Liver (tissue), 8 donors: ENCODE measurements at regions not wholly inside any gene's neighbourhood (a gene's known extent, or its start where the extent isn't known, plus 50 kb on each side); places are given as distances from the start of the nearest gene placed in this dataset.

ENCODE experiments used
- DNase-seq: peaks from one replicate; pipeline ENCODE4 v3.0.0-alpha.2; 2017; ENCODE audit warnings: low spot score
- H3K27ac ChIP-seq, 2 donors: one replicate each; pipeline ENCODE4 v1.7.0; 2013; ENCODE audit warnings: inconsistent platforms in 2 of 2, low read length in 2 of 2, control low read depth in 1 of 2, low read depth in 1 of 2, mild to moderate bottlenecking in 1 of 2
- H3K27me3 ChIP-seq, 4 donors: one replicate each; pipeline versions ENCODE4 v1.6.1 to v1.7.0; 2013; ENCODE audit warnings: low read length in 3 of 4, inconsistent platforms in 1 of 4, mild to moderate bottlenecking in 1 of 4, moderate library complexity in 1 of 4; ENCODE audit not compliant: control insufficient read depth in 4 of 4, insufficient read depth in 4 of 4
- H3K36me3 ChIP-seq, 4 donors: one replicate each; pipeline versions ENCODE4 v1.6.1 to v1.7.0; 2013; ENCODE audit warnings: low read length in 3 of 4, mild to moderate bottlenecking in 3 of 4, low read depth in 1 of 4, moderate library complexity in 1 of 4; ENCODE audit not compliant: control insufficient read depth in 4 of 4, insufficient read depth in 3 of 4
- H3K4me1 ChIP-seq, 4 donors: one replicate each; pipeline versions ENCODE4 v1.6.1 to v1.7.0; 2013; ENCODE audit warnings: low read length in 3 of 4, mild to moderate bottlenecking in 3 of 4, moderate library complexity in 1 of 4; ENCODE audit not compliant: control insufficient read depth in 4 of 4, insufficient read depth in 4 of 4
- H3K4me3 ChIP-seq, 3 donors: one replicate each; pipeline versions ENCODE4 v1.6.1 to v1.7.0; 2013; ENCODE audit warnings: low read length in 3 of 3, control low read depth in 1 of 3, low read depth in 1 of 3, mild to moderate bottlenecking in 1 of 3
- H3K9ac ChIP-seq, 2 donors: one replicate each; pipeline ENCODE4 v1.7.0; 2013; ENCODE audit warnings: low read length in 2 of 2, mild to moderate bottlenecking in 2 of 2, moderate library complexity in 2 of 2, control low read depth in 1 of 2, low read depth in 1 of 2
- H3K9me3 ChIP-seq, 4 donors: one replicate each; pipeline versions ENCODE4 v1.6.1 to v1.7.0; 2013; ENCODE audit warnings: low read length in 3 of 4; ENCODE audit not compliant: control insufficient read depth in 4 of 4
- EGR1 ChIP-seq, 2 donors: IDR thresholded peaks; 2 replicates each; pipeline ENCODE4 v1.6.1; 2016 to 2018; ENCODE audit warnings: antibody characterized with exemption in 2 of 2, low read depth in 2 of 2
- FOXA1 ChIP-seq: IDR thresholded peaks from 2 replicates; pipeline ENCODE4 v1.6.1; 2016; ENCODE audit warnings: antibody characterized with exemption
- FOXA2 ChIP-seq: IDR thresholded peaks from 2 replicates; pipeline ENCODE4 v1.6.1; 2016; ENCODE audit warnings: antibody characterized with exemption
- GABPA ChIP-seq, 2 donors: IDR thresholded peaks in 1 of 2; conservative IDR thresholded peaks in 1 of 2; 2 replicates each; pipeline ENCODE4 v1.6.1; 2016; ENCODE audit warnings: antibody characterized with exemption in 2 of 2, mild to moderate bottlenecking in 1 of 2, moderate library complexity in 1 of 2
- HNF4A ChIP-seq, 2 donors: conservative IDR thresholded peaks; 2 replicates each; pipeline ENCODE4 v1.6.1; 2016; ENCODE audit warnings: antibody characterized with exemption in 2 of 2, mild to moderate bottlenecking in 2 of 2
- HNF4G ChIP-seq: IDR thresholded peaks from 2 replicates; pipeline ENCODE4 v1.6.1; 2016; ENCODE audit warnings: antibody characterized with exemption
- JUND ChIP-seq, 2 donors: IDR thresholded peaks; 2 replicates each; pipeline ENCODE4 v1.6.1; 2016; ENCODE audit warnings: antibody characterized with exemption in 2 of 2
- MAX ChIP-seq: IDR thresholded peaks from 2 replicates; pipeline ENCODE4 v1.6.1; 2016; ENCODE audit warnings: antibody characterized with exemption
- NR2F2 ChIP-seq: IDR thresholded peaks from 2 replicates; pipeline ENCODE4 v1.6.1; 2016; ENCODE audit warnings: antibody characterized with exemption
- RAD21 ChIP-seq, 2 donors: IDR thresholded peaks; 2 replicates each; pipeline ENCODE4 v1.6.1; 2016; ENCODE audit warnings: antibody characterized with exemption in 2 of 2, mild to moderate bottlenecking in 2 of 2
- RXRA ChIP-seq, 2 donors: IDR thresholded peaks; 2 replicates each; pipeline ENCODE4 v1.6.1; 2017 to 2018; ENCODE audit warnings: antibody characterized with exemption in 2 of 2, mild to moderate bottlenecking in 1 of 2
- SP1 ChIP-seq: IDR thresholded peaks from 2 replicates; pipeline ENCODE4 v1.6.1; 2018; ENCODE audit warnings: antibody characterized with exemption, mild to moderate bottlenecking
- TAF1 ChIP-seq: conservative IDR thresholded peaks from 2 replicates; pipeline ENCODE4 v1.6.1; 2016; ENCODE audit warnings: antibody characterized with exemption, mild to moderate bottlenecking
- YY1 ChIP-seq: IDR thresholded peaks from 2 replicates; pipeline ENCODE4 v1.6.1; 2016; ENCODE audit warnings: antibody characterized with exemption, mild to moderate bottlenecking
- ZBTB33 ChIP-seq: IDR thresholded peaks from 2 replicates; pipeline ENCODE4 v1.6.1; 2016; ENCODE audit warnings: antibody characterized with exemption
- WGBS: extraction: QIAGEN DNeasy Blood & Tissue Kit; methylation state at CpG from one replicate; pipeline ENCODE4 v1.1.7; 2013; 5-methylcytosine and 5-hydroxymethylcytosine counted together
- TF ChIP-seq, protein P1 (sequence below): fragments of 150-350 bp; IDR thresholded peaks from 2 replicates; pipeline ENCODE4 v1.5.1; 2017; ENCODE audit warnings: improper control_type of control experiment, low read depth, low read length; ENCODE audit not compliant: missing input control
- TF ChIP-seq, protein P2 (sequence below): IDR thresholded peaks from 2 replicates; pipeline ENCODE4 v1.6.1; 2016; ENCODE audit warnings: antibody characterized with exemption, mild to moderate bottlenecking
- TF ChIP-seq, protein P3 (sequence below): IDR thresholded peaks from 2 replicates; pipeline ENCODE4 v1.6.1; 2016; ENCODE audit warnings: antibody characterized with exemption
- donor health status: healthy.
- donor health status: healthy.
- donor health status: healthy.
- donor health status: healthy.
- donor health status: healthy.

DNA sequence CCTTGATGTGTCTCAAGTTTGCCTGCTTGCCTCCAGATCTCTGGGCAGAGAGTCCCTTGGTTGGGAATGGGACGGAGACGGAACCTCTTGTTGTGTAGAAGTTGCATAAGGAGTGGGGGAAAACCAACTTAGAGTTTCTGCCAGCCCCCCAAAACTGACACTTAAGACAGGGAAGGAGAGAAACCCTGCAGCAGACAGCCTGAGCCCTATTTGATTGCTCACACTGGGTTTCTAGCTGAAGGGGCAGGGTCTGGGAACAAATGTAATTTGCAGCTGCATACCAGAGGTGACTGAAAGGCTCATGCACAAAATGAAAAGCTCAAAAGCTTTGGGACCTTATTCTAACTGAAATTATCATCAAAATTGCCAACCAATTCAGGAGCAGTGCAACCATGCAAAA lies 254.5 kb downstream of the RASEF start:
- Histone ChIP-seq H3K9ac (no peak overlapping the region), H3K27me3 (no peaks in the 10 kb centered on the region), H3K9me3 (no peaks in the 10 kb centered on the region), H3K4me3 (no peak overlapping the region), H3K4me1 (no peaks in the 10 kb centered on the region), H3K27ac (no peak overlapping the region), H3K36me3 (no peaks in the 10 kb centered on the region)
- no peak for TF ChIP-seq RXRA (IDR thresholded peaks at IDR 0.05)
- no peak for TF ChIP-seq RAD21 (IDR thresholded peaks at IDR 0.05)
- TF ChIP-seq EGR1 (IDR thresholded peaks at IDR 0.05; ENCODE audit: low read depth in 2 of 2), result no peak
- no peak for TF ChIP-seq MAX
- TF ChIP-seq, protein P1, sequence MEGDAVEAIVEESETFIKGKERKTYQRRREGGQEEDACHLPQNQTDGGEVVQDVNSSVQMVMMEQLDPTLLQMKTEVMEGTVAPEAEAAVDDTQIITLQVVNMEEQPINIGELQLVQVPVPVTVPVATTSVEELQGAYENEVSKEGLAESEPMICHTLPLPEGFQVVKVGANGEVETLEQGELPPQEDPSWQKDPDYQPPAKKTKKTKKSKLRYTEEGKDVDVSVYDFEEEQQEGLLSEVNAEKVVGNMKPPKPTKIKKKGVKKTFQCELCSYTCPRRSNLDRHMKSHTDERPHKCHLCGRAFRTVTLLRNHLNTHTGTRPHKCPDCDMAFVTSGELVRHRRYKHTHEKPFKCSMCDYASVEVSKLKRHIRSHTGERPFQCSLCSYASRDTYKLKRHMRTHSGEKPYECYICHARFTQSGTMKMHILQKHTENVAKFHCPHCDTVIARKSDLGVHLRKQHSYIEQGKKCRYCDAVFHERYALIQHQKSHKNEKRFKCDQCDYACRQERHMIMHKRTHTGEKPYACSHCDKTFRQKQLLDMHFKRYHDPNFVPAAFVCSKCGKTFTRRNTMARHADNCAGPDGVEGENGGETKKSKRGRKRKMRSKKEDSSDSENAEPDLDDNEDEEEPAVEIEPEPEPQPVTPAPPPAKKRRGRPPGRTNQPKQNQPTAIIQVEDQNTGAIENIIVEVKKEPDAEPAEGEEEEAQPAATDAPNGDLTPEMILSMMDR, result no peak
- no peak for TF ChIP-seq GABPA (IDR thresholded peaks at IDR 0.05 in 1 of 2, conservative IDR thresholded peaks at IDR 0.05 in 1 of 2)
- DNase-seq, result no peak
- 85% methylated on average over 2 of the region's 2 CpGs for WGBS

- no peak overlapping the region for H3K27ac ChIP-seq
- TF ChIP-seq HNF4A (conservative IDR thresholded peaks at IDR 0.05) (no peak), YY1 (no peak), SP1 (no peak), JUND (IDR thresholded peaks at IDR 0.05) (no peak), EGR1 (IDR thresholded peaks at IDR 0.05; ENCODE audit: low read depth in 2 of 2) (no peak), NR2F2 (no peak), MAX (no peak), ZBTB33 (no peak), HNF4G (no peak), GABPA (IDR thresholded peaks at IDR 0.05 in 1 of 2, conservative IDR thresholded peaks at IDR 0.05 in 1 of 2) (no peak), RXRA (IDR thresholded peaks at IDR 0.05) (no peak), FOXA1 (no peak), TAF1 (no peak), FOXA2 (no peak), RAD21 (IDR thresholded peaks at IDR 0.05) (no peak)
- TF ChIP-seq, protein P2, sequence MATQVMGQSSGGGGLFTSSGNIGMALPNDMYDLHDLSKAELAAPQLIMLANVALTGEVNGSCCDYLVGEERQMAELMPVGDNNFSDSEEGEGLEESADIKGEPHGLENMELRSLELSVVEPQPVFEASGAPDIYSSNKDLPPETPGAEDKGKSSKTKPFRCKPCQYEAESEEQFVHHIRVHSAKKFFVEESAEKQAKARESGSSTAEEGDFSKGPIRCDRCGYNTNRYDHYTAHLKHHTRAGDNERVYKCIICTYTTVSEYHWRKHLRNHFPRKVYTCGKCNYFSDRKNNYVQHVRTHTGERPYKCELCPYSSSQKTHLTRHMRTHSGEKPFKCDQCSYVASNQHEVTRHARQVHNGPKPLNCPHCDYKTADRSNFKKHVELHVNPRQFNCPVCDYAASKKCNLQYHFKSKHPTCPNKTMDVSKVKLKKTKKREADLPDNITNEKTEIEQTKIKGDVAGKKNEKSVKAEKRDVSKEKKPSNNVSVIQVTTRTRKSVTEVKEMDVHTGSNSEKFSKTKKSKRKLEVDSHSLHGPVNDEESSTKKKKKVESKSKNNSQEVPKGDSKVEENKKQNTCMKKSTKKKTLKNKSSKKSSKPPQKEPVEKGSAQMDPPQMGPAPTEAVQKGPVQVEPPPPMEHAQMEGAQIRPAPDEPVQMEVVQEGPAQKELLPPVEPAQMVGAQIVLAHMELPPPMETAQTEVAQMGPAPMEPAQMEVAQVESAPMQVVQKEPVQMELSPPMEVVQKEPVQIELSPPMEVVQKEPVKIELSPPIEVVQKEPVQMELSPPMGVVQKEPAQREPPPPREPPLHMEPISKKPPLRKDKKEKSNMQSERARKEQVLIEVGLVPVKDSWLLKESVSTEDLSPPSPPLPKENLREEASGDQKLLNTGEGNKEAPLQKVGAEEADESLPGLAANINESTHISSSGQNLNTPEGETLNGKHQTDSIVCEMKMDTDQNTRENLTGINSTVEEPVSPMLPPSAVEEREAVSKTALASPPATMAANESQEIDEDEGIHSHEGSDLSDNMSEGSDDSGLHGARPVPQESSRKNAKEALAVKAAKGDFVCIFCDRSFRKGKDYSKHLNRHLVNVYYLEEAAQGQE, result no peak
- TF ChIP-seq, protein P1, result no peak
- TF ChIP-seq, protein P3, sequence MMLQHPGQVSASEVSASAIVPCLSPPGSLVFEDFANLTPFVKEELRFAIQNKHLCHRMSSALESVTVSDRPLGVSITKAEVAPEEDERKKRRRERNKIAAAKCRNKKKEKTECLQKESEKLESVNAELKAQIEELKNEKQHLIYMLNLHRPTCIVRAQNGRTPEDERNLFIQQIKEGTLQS, result no peak
- no peaks in the 10 kb centered on the region for H3K9me3 ChIP-seq
- DNase-seq, result no peak
- H3K27me3 ChIP-seq, result no peaks in the 10 kb centered on the region
- WGBS, result 88% methylated on average over 1 of the region's 1 CpG
- H3K4me3 ChIP-seq, result no peak overlapping the region
- H3K4me1 ChIP-seq, result no peaks in the 10 kb centered on the region
- H3K9ac ChIP-seq, result no peak overlapping the region
- no peaks in the 10 kb centered on the region for H3K36me3 ChIP-seq
These were observed 252.0 kb downstream of the RASEF start for GRCh38 chr9:82810915-82811314.
